Kidney glomerular epithelial cell (primary cell): ENCODE measurements at regions not wholly inside any gene's neighbourhood (a gene's known extent, or its start where the extent isn't known, plus 50 kb on each side); places are given as distances from the start of the nearest gene placed in this dataset.
"Not testable (repeated sequence)": the region's sequence is repeated elsewhere in the genome, so short reads cannot be mapped to it uniquely, and the experiment has no call there.

ENCODE experiments used
- DNase-seq: peaks from one replicate; lab custom pipeline; 2025; lab: John Stamatoyannopoulos, UW

DNA sequence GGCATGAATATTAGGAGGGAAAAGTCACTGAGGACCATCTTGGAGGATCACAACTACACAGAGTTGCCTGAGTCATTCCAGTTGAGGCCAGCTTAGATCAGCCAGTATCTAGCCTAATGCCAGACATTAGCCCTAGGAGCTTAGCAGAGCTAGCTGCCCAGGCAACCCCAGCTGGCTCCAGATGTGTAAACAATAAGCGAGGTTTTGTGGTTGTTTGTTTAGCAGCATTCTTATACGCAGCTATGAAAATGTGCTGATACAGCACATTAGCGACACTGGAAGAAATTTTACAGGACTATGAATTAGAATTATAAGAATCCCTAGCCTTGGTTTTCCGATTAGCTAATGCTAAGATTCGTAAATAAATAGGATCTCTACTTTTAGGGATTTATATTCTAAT lies 59.3 kb downstream of the BTBD3 start:
- DNase-seq: no peak

DNA sequence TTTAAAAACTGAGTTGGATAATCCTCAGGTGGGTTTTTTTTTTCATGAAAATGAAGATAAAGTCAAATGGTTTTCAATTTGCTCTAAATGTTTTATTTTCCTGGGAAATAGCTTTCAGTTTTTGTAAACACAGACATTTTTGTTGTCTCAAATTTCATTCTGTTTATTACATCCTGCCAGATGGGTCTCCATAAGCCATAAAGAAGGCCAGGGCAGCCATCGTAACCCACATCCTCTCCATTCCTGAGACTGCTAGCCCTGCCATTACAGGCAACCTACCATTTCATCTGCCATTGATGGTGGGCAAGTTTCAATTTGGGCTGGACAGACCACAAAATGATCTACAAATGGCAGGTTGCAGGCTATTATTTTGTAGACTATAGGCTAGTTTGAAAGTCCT lies 60.8 kb downstream of the BTBD3 start:
- no peak for DNase-seq

DNA sequence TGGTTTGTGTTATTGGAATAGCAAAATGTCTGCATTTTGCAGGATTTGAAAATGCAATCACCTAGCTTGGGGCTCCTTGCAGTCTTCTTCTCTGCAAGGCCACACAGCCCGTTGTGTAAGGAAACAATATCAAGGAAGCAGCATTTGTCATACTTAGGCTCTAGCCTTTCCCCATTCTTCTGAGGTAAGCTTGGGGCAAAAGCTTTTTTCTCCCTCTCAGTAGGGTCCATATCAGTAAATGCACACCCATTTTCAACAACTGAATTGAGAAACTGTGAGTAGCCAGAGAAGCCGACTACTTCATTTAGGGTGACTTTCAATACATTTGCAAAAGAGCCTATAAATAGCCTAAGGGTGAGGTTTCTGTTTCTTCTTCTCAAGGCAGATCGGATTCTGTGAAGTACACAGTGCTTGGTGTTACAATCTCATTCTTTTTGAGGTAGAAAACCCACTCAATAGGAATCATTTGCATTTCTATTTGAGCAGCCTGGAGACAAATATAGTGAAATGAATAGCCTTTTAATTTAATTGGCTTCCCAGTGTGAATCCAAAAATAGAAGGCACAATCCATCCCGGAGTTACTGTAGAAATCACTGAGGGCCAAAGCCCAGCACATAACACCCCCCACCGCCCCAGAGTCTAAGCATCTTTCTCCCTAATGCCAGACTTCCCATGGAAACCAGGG lies 61.8 kb downstream of the BTBD3 start:
- no peak for DNase-seq

DNA sequence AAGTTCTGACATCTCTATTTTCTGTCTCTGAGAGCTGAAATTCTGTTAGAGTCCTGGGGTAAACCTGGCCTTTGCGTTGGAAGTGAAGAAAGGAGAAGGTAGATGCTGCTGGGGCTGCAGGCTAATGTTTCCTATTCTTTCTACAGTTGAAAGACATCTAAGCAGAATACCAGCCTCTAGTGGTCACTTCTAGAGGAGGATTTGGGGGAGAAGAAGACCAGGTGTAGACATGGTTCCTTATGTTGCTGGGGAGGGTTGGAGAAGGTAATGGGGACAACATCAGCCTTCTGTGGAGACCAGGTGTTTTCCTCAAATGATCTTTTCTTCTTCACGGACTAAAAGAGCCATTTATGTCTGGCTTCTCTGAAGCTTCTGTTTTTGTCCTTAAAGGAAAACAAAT lies 62.6 kb downstream of the BTBD3 start:
- DNase-seq: no peak

DNA sequence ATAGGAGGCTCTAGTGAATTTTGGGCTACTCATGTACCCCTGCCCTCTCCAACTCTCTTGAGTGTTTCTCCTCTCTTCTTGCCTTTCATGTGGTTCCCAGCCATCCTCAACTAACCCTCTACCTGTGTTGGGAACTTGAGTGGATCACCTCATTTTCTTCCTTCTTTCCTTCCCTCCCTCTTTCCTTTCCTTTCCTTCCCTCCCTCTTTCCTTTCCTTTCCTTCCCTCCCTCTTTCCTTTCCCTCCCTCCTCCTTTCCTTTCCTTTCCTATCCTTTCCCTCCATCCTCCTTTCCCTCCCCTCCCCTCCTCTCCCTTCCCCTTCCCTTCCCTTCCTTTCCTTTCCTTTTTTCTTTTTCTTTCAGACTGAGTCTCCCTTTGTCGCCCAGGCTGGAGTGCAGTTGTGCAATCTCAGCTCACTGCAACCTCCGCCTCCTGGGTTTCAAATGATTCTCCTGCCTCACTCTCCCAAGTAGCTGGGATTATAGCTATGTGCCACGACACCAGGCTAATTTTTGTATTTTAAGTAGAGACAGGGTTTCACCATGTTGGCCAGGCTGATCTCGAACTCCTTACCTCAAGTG lies 63.8 kb downstream of the BTBD3 start:
- no peak for DNase-seq

DNA sequence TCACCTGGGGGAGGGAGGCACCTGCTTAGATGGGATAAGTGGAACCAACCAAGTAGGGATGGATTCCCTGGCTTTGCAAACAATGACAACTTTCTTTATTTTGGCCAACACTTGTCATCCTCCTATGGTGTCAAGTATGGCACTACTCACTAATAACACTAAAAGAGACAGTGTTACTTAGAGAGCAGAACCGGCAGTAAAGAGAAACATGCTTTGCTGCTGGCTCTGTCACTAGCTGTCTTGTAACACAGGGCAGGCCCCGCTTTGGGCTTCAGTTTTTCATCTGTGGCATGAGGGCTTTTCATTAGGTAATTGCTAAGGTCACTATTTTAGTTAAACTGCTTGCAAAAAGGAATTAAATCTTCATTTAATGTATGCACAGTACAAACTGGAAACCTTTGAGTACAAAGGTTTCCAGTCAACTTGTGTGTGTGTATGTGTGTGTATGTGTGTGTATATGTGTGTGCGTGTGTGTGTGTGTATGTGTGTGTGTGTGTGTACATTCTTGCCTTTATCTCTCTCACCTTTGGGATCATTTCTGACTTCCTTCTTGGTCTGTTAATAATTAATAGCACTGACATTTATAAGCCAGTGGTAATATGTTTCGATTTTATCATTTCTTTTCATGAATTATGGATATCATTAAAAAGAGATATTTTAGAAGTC lies 64.7 kb downstream of the BTBD3 start:
- no peak for DNase-seq

DNA sequence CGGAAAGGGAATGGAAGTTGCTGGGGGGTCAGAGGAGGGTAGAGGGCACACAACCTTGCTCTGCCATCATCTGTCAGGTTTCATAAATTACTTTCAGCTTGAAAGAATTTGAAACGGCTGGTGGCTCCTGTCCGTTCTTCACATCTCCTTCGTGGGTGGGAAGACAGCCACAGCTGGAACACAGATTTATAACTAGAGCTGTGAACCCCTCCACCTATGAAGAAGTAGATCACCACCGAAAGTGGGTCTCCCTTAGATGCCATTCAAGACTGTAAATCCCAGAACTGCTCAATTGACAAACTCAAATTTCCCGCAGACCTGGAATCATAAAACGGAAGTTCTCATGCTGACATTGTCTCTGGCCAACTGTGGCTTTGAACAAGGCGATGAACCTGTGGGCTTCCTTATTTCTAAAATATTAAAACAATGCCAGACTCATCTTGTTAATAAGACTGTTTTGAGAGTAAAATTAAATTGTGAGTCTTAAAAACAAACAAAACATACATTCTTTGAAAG lies 65.3 kb downstream of the BTBD3 start:
- DNase-seq: no peak

DNA sequence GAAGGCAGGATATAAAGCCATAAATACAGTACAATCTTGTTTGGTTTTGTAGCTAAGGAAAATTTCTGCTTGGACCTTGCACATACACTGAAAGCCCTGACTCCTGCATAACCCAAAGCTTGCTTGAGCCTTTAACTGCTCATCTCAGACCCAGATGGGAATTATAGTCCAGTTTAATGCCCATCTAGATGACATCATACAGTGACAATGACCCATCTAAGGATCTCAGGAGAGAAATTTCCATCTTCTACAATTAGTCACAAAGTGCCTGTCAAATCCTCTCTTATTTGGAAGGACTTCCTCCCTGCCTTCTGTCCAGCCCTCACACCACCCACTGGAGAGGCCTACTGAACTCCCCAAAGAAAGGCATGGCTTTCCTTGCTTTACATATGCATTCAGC lies 69.3 kb downstream of the BTBD3 start:
- DNase-seq: no peak

DNA sequence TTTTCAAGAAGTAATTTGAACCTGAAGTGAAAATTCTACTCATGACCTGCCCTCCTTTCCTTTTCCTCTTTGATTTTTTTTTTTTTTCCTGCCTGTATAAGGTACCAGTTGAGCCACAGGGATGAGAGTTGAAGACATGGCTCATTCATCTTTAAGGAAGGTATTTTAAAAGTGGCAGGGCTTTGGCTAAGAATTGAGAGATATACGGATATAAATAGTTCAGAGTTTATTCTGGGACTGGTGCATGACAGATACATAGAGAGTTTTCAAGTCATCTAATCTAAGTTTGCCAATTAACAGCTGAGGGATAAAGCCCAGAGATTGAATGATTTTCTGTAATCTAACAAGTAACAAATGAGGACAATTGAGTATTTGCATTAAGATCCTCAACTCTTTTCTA lies 69.8 kb downstream of the BTBD3 start:
- DNase-seq: no peak

DNA sequence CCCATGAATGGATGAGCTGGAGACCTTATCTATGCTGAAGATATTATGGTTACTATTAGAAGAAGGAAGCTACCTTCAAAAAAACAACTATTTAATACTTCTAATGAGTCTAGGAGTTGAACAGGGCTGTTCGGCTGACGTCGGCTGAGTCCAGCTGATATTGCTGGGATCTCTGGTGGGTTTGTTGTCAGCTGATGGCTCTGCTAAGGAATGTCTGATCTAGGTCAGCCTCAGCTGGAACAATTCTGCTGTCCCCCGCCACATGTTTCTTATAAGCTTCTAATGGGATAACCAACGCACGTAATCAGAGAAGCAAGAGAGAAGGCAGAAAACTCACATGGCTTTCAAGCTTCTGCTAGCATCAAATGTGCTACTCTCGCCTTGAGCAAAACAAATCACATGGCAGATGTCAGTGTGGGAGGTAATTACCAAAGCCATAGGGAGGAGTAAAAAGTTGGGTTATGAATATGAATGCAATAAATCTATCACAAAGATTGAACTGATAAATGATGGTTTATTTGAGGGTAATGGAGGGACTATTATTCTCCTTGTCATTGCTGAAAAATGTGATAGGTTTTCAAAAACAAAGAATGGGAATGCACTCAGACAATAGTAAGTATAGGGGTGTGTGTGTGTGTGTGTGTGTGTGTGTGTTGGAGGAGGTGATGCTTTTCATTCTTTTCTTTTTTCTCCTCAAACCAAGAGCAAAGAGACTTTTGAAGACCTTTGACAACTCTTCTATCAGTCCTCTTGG lies 71.5 kb downstream of the BTBD3 start:
- no peak for DNase-seq

DNA sequence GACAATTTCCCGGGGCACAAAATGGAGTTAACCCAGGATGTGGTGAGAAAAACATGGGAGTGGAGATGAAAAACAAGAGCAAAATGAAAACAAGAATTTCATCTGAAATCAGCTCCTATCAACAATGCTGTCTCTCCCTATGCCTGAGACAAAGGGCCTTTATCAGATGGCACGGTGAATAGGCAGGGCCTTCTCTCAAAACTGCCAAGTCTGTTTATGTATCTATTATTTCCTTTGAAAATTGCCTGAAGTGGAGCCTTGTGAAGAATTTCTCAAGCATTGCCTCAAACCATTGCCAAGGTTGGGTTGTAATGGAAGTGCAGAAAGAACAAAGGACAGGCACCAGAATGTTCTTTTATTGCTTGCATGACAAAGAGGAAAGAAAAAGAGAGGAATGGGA lies 74.7 kb downstream of the BTBD3 start:
- DNase-seq: no peak

DNA sequence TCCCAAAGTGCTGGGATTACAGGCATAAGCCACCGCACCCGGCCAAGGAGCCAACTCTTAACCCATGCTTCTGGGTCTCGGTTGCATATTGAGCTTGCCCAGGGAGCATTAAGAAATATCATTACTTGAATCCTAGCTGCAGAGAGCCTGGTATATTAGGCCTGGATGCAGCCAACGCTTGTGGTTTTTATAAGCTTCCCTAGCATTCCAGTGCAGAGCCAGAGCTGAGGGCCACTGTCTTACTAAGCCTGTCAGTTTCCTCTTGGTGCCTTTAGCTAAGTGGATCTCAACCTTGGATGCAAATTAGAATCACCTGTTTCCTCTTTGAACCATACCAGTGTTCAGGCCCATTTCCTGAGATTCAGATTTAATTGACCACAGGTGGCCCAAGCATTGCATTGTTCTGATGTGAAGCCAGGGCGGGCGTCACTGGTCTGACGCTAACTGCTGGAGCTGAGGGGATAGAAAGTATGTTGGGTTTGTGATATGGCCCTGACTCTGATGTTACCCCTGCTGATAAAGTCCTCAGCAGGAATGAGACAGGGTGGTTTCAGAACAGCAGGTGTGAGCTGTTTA lies 76.3 kb downstream of the BTBD3 start:
- DNase-seq: no peak

DNA sequence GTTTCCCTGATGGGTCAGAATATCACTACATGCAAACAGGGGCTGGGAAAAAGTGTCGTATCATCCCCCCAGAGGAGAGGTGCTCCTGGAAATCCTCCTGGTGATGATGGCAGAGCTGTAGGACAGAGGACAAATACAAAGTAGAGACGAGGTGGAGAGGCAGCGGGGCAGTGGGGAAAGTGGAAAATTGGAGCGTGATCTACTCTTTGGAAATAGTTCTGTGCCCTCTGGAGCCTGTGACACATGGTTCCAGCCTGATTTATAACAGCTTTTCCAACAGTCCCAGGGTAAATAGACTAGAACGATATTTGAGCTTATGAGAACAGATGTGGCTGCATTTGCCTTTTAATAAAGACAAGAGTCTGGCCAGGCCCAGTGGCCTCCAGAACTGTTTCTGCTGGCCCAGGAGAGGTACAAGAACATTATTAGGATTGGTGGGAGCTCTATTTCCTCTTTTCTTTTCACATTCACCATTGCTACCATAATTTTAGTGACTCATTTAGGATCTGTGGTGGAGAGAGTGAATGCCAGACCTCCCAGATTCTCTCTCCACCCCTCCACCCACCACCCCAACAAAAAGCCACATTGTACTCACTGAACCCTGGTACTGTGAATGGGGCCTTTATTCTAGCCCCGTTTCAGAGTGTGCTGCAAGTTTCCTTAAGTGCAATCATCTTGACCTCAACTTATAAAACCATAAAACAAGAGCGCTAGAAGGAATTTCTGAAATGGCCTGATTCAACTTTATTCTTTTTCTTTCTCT lies 78.3 kb downstream of the BTBD3 start:
- DNase-seq: no peak

DNA sequence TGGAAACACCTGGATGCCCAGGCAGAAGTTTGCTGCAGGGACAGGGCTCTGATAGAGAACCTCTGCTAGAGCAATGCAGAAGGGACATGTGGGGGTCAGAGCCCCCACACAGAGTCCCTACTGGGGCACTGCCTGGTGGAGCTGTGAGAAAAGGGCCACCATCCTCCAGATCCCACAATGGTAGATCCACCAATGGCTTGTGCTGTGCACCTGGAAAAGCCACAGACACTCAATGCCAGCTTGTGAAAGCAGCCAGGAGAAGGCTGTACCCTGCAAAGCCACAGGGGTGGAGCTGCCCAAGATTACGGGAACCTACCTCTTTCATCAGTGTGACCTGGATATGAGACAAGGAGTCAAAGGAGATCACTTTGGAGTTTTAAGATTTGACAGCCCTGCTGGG lies 87.1 kb downstream of the BTBD3 start:
- not testable (repeated sequence) for DNase-seq

DNA sequence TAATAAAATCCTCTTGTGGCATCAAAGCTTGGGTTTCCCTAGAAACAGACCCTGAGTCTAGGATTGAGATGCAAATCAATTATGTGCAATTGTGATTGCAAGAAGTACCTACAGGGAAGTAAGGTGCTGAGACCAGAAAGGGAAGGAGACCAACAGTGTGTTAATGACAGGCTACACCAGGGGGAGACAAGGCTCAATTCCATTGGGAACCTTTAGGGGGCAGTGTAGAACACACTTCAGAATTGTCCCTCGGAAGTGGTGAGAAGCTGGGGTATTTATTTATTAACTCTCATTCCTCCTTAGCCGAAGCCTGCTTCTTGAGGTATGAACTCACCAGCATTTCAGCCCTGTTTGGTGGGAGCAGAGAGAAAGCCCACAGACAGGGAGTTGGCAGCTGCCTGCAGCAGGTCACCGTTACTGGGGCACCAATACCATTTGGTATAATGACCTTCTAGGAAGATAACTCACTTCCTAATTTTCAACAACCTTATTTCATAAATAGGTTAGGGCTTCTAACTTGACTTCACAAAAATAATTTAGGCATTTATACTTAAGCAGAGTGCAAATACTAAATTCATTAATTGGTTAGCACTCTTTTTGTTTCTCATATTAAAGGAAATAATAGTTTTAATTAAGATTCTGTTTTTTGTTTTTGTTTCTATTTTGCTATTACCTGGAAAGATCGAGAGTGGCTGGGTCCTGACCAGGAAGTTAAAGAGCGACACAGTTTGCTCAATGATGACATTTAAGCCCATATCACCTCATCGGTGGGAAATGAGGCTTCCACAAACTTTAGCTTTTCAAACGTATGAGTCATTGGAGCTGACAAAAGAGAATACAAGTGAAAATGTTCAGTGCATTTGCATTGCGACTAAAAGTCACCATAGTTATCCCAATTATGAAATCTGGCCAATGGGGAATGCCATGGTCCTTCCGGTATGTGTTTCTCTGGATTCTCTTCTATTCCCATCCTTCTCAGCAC lies 94.8 kb downstream of the BTBD3 start:
- no peak for DNase-seq

DNA sequence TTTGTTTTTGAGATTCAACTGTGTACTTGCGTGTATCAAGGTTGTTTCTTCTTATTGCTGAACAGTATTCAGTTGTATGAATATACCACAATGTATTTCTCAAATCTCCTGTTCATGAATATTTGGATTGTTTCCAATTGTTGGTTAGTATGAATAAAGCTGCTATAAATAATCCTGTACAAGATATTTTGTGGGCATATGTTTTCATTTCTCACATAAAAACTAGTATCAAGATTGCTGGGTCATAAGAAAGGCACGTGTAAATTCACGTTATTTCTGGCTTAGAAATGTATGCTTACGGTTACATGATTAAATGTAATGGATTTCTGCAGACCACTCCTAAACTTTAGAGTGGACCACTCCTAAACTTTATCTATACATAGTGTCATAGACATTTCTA lies 96.6 kb downstream of the BTBD3 start:
- DNase-seq: no peak

DNA sequence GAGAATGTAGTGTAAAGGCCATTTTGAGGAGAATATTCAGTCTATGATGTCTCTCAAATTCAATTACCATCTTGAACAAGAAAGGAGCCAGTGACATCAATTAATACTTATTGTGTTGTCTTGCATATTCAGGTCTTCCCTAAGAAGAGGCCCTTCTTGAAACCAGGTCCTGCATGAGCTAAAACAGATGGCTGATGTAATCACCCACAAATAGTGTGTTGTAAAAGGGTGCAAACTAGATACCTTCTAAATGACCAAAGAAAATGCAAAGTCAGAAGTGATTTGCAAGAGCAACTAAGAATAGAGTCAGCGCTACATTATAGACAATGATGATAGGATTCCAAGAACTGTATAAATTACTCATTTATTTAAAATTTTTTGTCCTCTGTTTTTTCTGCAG lies 97.0 kb downstream of the BTBD3 start:
- DNase-seq: no peak

DNA sequence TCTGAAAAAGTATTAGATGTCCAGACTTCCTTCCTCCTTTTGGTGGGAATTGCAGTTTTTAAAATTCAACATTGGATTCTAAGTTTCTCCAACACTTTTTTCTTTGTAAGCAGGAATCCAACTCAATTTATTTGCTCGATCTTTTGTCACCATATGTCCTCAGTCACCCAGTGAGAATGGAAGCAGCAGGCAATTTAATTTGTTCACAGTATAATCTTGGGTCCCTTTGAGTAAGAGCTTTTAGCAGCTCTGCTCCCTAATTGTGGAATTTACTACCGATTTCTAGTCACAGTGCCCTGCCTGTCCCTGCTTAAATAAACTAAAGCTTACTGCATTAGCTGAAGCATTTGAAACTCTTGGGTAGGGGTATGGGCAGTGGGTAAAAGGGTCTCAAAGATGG lies 98.6 kb downstream of the BTBD3 start:
- DNase-seq: no peak

DNA sequence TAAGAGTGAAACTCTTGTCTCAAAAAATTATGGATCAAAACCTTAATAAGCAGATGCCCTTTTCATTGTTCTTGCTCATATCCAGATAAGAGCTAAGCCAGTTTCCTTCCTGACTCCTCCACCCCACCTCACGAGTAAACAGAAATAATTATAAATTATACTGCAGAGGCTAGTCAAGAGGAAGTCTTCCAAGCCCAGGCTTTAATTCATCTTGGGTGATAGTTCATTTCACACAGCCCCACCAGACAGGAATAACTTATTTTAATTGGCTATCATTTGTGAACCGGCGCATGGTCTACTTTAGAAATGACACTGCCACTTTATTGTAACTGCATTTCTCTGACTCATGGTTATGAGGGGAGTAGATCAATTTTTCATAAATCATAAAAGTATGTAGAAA lies 102.0 kb downstream of the BTBD3 start:
- DNase-seq: no peak

DNA sequence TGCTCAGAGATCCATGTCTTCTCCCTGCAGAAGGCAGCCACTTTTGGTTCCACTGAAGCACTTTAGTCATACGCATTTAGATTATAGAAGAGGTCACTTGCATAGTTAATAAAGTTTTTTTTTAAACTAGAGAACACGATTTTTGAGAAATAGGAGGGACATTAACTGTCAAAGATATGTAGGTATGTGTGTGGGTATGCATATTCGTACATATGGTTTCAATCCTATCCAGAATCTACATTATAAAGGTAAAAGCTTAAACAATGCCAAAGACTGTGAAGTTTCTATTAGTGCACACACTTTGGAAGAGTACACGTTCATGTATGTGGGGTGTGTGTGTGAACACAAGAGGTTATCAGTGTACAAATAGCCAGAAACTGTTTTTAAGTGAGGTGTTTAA lies 103.2 kb downstream of the BTBD3 start:
- no peak for DNase-seq
